GM12878 (cell line): ENCODE measurements at regions not wholly inside any gene's neighbourhood (a gene's known extent, or its start where the extent isn't known, plus 50 kb on each side); places are given as distances from the start of the nearest gene placed in this dataset.

Experiments
- ATAC-seq: fragments of 200-7000 bp; cut with Tn5 transposase; 3 replicates; pipeline ENCODE4 v1.9.1; 2020; ENCODE audit warnings: mild to moderate bottlenecking, moderate library complexity
- BruUV-seq: library from RNA; stranded (reverse); fragments of 400-500 nt; replicated peaks from 2 replicates; lab custom pipeline; 2021; lab: Mats Ljungman, UMichigan
- CTCF ChIA-PET: fragments of 300-600 bp; sonication (Branson Sonifier 250); formaldehyde crosslinking; extraction: SDS; loops from one replicate; lab custom pipeline; 2021; ENCODE audit warnings: inconsistent platforms; lab: Yijun Ruan, JAX
- POLR2A ChIA-PET: fragments of 350-600 bp; formaldehyde crosslinking; extraction: SDS; loops from one replicate; lab custom pipeline; 2021; ENCODE audit warnings: inconsistent platforms; lab: Charles Lee
- RAD21 ChIA-PET: fragments of 300-600 bp; sonication (Branson Sonifier 250); formaldehyde crosslinking; loops from one replicate; lab custom pipeline; 2023; ENCODE audit warnings: antibody characterized with exemption; ENCODE audit not compliant: unreplicated experiment; lab: Charles Lee
- SMC1A ChIA-PET: fragments of 300-600 bp; sonication (Branson Sonifier 250); formaldehyde crosslinking; loops from one replicate; lab custom pipeline; 2023; ENCODE audit not compliant: unreplicated experiment, uncharacterized antibody; lab: Charles Lee
- DNase-seq: peaks from one replicate; pipeline ENCODE4 v3.0.0-alpha.2; 2011; ENCODE audit warnings: low read depth, low spot score
- FAIRE-seq: peaks from 3 replicates; lab custom pipeline; 2011; peaks lifted over from hg19 to GRCh38; lab: Jason Lieb, UNC
- H2AFZ ChIP-seq: 2 replicates; pipeline ENCODE4 v1.6.0; 2011; ENCODE audit warnings: low read depth, low read length, control low read depth; ENCODE audit not compliant: control insufficient read depth
- H3K27ac ChIP-seq: 2 replicates; pipeline ENCODE4 v1.5.1; 2011; ENCODE audit warnings: control low read depth; ENCODE audit not compliant: control insufficient read depth, insufficient read depth
- H3K27me3 ChIP-seq, 2 experiments: replicated peaks in 1 of 2; 2 replicates each; pipeline versions ENCODE4 v1.6.0 to v1.6.1; 2011; ENCODE audit warnings: low read length in 1 of 2; ENCODE audit not compliant: control insufficient read depth in 2 of 2, insufficient read depth in 2 of 2
- H3K36me3 ChIP-seq, 2 experiments: 2 replicates each; pipeline ENCODE4 v1.5.1; 2011; ENCODE audit warnings: low read length in 1 of 2; ENCODE audit not compliant: control insufficient read depth in 2 of 2, insufficient read depth in 2 of 2
- H3K4me1 ChIP-seq: 2 replicates; pipeline ENCODE4 v1.6.1; 2011; ENCODE audit warnings: mild to moderate bottlenecking, low read length, moderate library complexity, mixed read lengths; ENCODE audit not compliant: control insufficient read depth, insufficient read depth
- H3K4me2 ChIP-seq: 2 replicates; pipeline ENCODE4 v1.6.0; 2011; ENCODE audit warnings: control low read depth; ENCODE audit not compliant: control insufficient read depth, insufficient read depth
- H3K4me3 ChIP-seq: fragments of 200-600 bp; sonication (generic); 2 replicates; pipeline ENCODE4 v1.5.1; 2016
- H3K79me2 ChIP-seq: 2 replicates; pipeline ENCODE4 v1.6.0; 2011; ENCODE audit warnings: low read length; ENCODE audit not compliant: control insufficient read depth, insufficient read depth
- H3K9ac ChIP-seq: 2 replicates; pipeline ENCODE4 v1.8.0; 2011; ENCODE audit warnings: low read length, control low read depth, mixed read lengths; ENCODE audit not compliant: control insufficient read depth, insufficient read depth
- H3K9me3 ChIP-seq: replicated peaks from 3 replicates; pipeline ENCODE4 v1.5.1; 2011; ENCODE audit warnings: mild to moderate bottlenecking, low read length; ENCODE audit not compliant: control insufficient read depth, insufficient read depth
- H4K20me1 ChIP-seq: 2 replicates; pipeline ENCODE4 v1.6.0; 2011; ENCODE audit not compliant: control insufficient read depth, insufficient read depth
- CREM ChIP-seq: IDR thresholded peaks from 2 replicates; pipeline ENCODE4 v1.6.1; 2014; ENCODE audit warnings: antibody characterized with exemption, low read depth
- EED ChIP-seq: sonication (generic); IDR thresholded peaks from 2 replicates; pipeline ENCODE4 v1.6.1; 2016; ENCODE audit warnings: antibody characterized with exemption, low read depth
- PAX5 ChIP-seq: IDR thresholded peaks from 2 replicates; pipeline ENCODE4 v1.6.1; 2011; ENCODE audit warnings: low read depth, low read length, borderline replicate concordance
- WGBS: methylation state at CpG from one replicate; pipeline ENCODE4 v1.1.6; 2016; ENCODE audit warnings: low lambda C conversion rate; ENCODE audit not compliant: insufficient replicate concordance, insufficient coverage; ENCODE audit errors: missing lambda C conversion rate; 5-methylcytosine and 5-hydroxymethylcytosine counted together
- in situ Hi-C: fragments of 300-500 bp; cut with MboI; formaldehyde crosslinking; loops from 9 replicates; pipeline ENCODE4 v1.14.3; 2018; ENCODE audit warnings: mixed read lengths
- intact Hi-C: fragments of 100-400 bp; cut with micrococcal nuclease; formaldehyde crosslinking; loops from one replicate; pipeline ENCODE4 v1.14.2; 2022; ENCODE audit not compliant: unreplicated experiment

GRCh38 chr16:27129401-27129800, 62.7 kb downstream of the C16orf82 start:
- ChIA-PET POLR2A (no interaction called here), SMC1A (no interaction called here), CTCF (no interaction called here), RAD21 (no interaction called here)
- Histone ChIP-seq H3K9me3 (no peaks in the 10 kb centered on the region), H3K4me3 (no peak overlapping the region), H3K4me1 (no peaks in the 10 kb centered on the region), H3K36me3 (no peaks in the 10 kb centered on the region), H3K9ac (no peak overlapping the region), H2AFZ (no peak overlapping the region), H3K27ac (no peak overlapping the region), H4K20me1 (no peaks in the 10 kb centered on the region), H3K27me3 (no peaks in the 10 kb centered on the region), H3K4me2 (no peak overlapping the region), H3K79me2 (no peaks in the 10 kb centered on the region)
- BruUV-seq, result no TSS peak
- DNase-seq (no peak), ATAC-seq (no peak), FAIRE-seq (no peak)
- WGBS, result 65% methylated on average over 2 of the region's 2 CpGs
- intact Hi-C loops, result no loop called here
- in situ Hi-C loops, result no loop called here
- TF ChIP-seq CREM, result no peak
- no peak for TF ChIP-seq PAX5

DNA sequence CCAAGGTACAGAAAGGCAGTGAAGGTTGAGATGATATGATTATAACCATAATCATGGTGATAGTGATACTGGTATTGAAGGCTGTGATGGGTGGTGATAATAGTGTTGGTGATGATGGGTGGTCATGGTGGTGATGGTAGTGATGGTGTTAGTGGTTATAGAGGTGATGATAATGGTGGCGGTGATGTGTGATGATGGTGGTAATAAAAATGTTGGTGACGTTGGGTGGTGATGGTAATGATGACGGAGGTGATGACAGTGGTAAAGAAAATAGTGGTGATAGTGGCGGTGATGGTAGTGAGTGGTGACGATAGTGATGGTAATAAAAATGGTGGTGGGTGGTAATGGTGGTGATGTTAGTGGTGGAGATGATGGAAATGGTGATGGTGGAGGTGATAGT, 65.1 kb upstream of the KDM8 start:
- intact Hi-C loops (no loop called here), in situ Hi-C loops (no loop called here)
- DNase-seq, result no peak
- no peak for ATAC-seq
- Histone ChIP-seq H3K79me2 (no peaks in the 10 kb centered on the region), H4K20me1 (no peaks in the 10 kb centered on the region)
- TF ChIP-seq EED, result no peak
- TF ChIP-seq, all 136 proteins: peak for 0
- Histone ChIP-seq H3K27me3 (no peaks in the 10 kb centered on the region), H3K4me1 (no peaks in the 10 kb centered on the region), H3K27ac (no peak overlapping the region), H3K36me3 (no peaks in the 10 kb centered on the region), H2AFZ (no peak overlapping the region), H3K9me3 (no peaks in the 10 kb centered on the region), H3K4me3 (no peak overlapping the region), H3K4me2 (no peak overlapping the region), H3K9ac (no peak overlapping the region)
- SMC1A ChIA-PET, result no interaction called here
- POLR2A ChIA-PET, result no interaction called here
- no peak for FAIRE-seq
- CTCF ChIA-PET, result no interaction called here
- BruUV-seq, result no TSS peak
- RAD21 ChIA-PET, result no interaction called here
- WGBS, result 57% methylated on average over 5 of the region's 5 CpGs
